Embryonic facial prominence (tissue), 1 donor: ENCODE measurements at regions not wholly inside any gene's neighbourhood (a gene's known extent, or its start where the extent isn't known, plus 50 kb on each side); places are given as distances from the start of the nearest gene placed in this dataset.
"Not testable (repeated sequence)": the region's sequence is repeated elsewhere in the genome, so short reads cannot be mapped to it uniquely, and the experiment has no call there.

Source experiments
- DNase-seq: peaks from one replicate; pipeline ENCODE4 v3.0.0-alpha.2; 2016; ENCODE audit errors: extremely low spot score

GRCh38 chr21:43287795-43288755 lies 119.3 kb downstream of the CRYAA start:
- no peak for DNase-seq

GRCh38 chr21:43287111-43287760 lies 118.4 kb downstream of the CRYAA start:
- no peak for DNase-seq

- DNase-seq, result no peak
These were observed 117.4 kb downstream of the CRYAA start for GRCh38 chr21:43286196-43286595.

- DNase-seq, result no peak
These were observed 115.9 kb downstream of the CRYAA start for GRCh38 chr21:43284700-43285099.

- DNase-seq, result no peak
These were observed 115.4 kb downstream of the CRYAA start for GRCh38 chr21:43284238-43284637.

GRCh38 chr21:43283925-43284221 lies 115.1 kb downstream of the CRYAA start:
- not testable (repeated sequence) for DNase-seq

- no peak for DNase-seq
These were observed 114.5 kb downstream of the CRYAA start for GRCh38 chr21:43283136-43283924.

GRCh38 chr21:43282358-43283120 lies 113.7 kb downstream of the CRYAA start:
- no peak for DNase-seq

- no peak for DNase-seq
These were observed 113.0 kb downstream of the CRYAA start for GRCh38 chr21:43281661-43282357.

- DNase-seq, result no peak
These were observed 112.3 kb downstream of the CRYAA start for GRCh38 chr21:43280949-43281633.

- DNase-seq, result no peak
These were observed 110.7 kb downstream of the CRYAA start for GRCh38 chr21:43279578-43279894.

- DNase-seq, result no peak
These were observed 110.2 kb downstream of the CRYAA start for GRCh38 chr21:43278766-43279577.

GRCh38 chr21:43278359-43278758 lies 109.6 kb downstream of the CRYAA start:
- no peak for DNase-seq

- no peak for DNase-seq
These were observed 108.9 kb downstream of the CRYAA start for GRCh38 chr21:43277481-43278351.

- DNase-seq, result no peak
These were observed 108.0 kb downstream of the CRYAA start for GRCh38 chr21:43276811-43277210.

GRCh38 chr21:43275421-43276211 lies 106.8 kb downstream of the CRYAA start:
- no peak for DNase-seq

GRCh38 chr21:43274946-43275310 lies 106.1 kb downstream of the CRYAA start:
- DNase-seq, result no peak
